ENCODE measurements at regions not wholly inside any gene's neighbourhood (a gene's known extent, or its start where the extent isn't known, plus 50 kb on each side); places are given as distances from the start of the nearest gene placed in this dataset.

- TF ChIP-seq E2F8 (IDR thresholded peaks at IDR 0.05; ENCODE audit: low read depth, partially characterized antibody) (no peak), CEBPB (IDR thresholded peaks at IDR 0.05; ENCODE audit: borderline replicate concordance in 1 of 2, low read depth in 2 of 2, low read length in 2 of 2) (no peak), MEF2A (IDR thresholded peaks at IDR 0.05; ENCODE audit: insufficient read depth, low read depth, low read length) (no peak), KLF5 (IDR thresholded peaks at IDR 0.05; ENCODE audit: partially characterized antibody) (no peak), SREBF2 (IDR thresholded peaks at IDR 0.05; ENCODE audit: low read length) (no peak), RB1 (IDR thresholded peaks at IDR 0.05; ENCODE audit: borderline replicate concordance) (no peak)
These were observed 1577.2 kb downstream of the AMY1C start (continued) for GRCh38 chr1:105326886-105327285.

- TF ChIP-seq NKRF (conservative IDR thresholded peaks at IDR 0.05) (no peak), MEF2B (IDR thresholded peaks at IDR 0.05; ENCODE audit: partially characterized antibody, poor library complexity, severe bottlenecking) (no peak), FOXM1 (IDR thresholded peaks at IDR 0.05; ENCODE audit: low read depth, low read length) (no peak), ASH2L (IDR thresholded peaks at IDR 0.05; ENCODE audit: borderline replicate concordance, low read depth) (no peak), MTA3 (IDR thresholded peaks at IDR 0.05; ENCODE audit: borderline replicate concordance, low read length) (no peak), MYB (IDR thresholded peaks at IDR 0.05; ENCODE audit: borderline replicate concordance, low read depth, low read length) (no peak), ATF2 (IDR thresholded peaks at IDR 0.05; ENCODE audit: low read length) (no peak), TAF1 (IDR thresholded peaks at IDR 0.05; ENCODE audit: borderline replicate concordance, low read depth, low read length) (no peak), CBFB (IDR thresholded peaks at IDR 0.05; ENCODE audit: low read depth) (no peak), TCF7 (IDR thresholded peaks at IDR 0.05; ENCODE audit: borderline replicate concordance) (no peak), DPF2 (IDR thresholded peaks at IDR 0.05) (no peak), STAT3 (IDR thresholded peaks at IDR 0.05; ENCODE audit: low read depth, low read length) (no peak), NFXL1 (IDR thresholded peaks at IDR 0.05; ENCODE audit: borderline replicate concordance) (no peak), SP1 (IDR thresholded peaks at IDR 0.05; ENCODE audit: low read depth, low read length) (no peak), BACH1 (IDR thresholded peaks at IDR 0.05; ENCODE audit: borderline replicate concordance) (no peak), EED (IDR thresholded peaks at IDR 0.05; ENCODE audit: low read depth) (no peak)
- intact Hi-C loops (cut with micrococcal nuclease; ENCODE audit: unreplicated experiment), result no loop called here
- no peak overlapping the region for H3K4me2 ChIP-seq (ENCODE audit: control insufficient read depth, insufficient read depth)
- H3K27ac ChIP-seq (ENCODE audit: control insufficient read depth, insufficient read depth), result no peak overlapping the region
- H3K4me3 ChIP-seq, result no peak overlapping the region
- CTCF ChIA-PET, result no interaction called here
- POLR2A ChIA-PET, result no interaction called here
- no peak overlapping the region for H2AFZ ChIP-seq (ENCODE audit: control insufficient read depth, low read depth, low read length)
- no peak for FAIRE-seq
- no peak for ATAC-seq
- SMC1A ChIA-PET (ENCODE audit: uncharacterized antibody, unreplicated experiment), result no interaction called here
- in situ Hi-C loops (cut with MboI), result no loop called here
- H3K79me2 ChIP-seq (ENCODE audit: control insufficient read depth, insufficient read depth, low read length), result no peaks in the 10 kb centered on the region
- H3K9ac ChIP-seq (ENCODE audit: control insufficient read depth, insufficient read depth, low read length), result no peak overlapping the region
- H4K20me1 ChIP-seq (ENCODE audit: control insufficient read depth, insufficient read depth), result no peaks in the 10 kb centered on the region
- no peaks in the 10 kb centered on the region for H3K9me3 ChIP-seq (replicated peaks; ENCODE audit: control insufficient read depth, insufficient read depth, low read length)
- RAD21 ChIA-PET (ENCODE audit: unreplicated experiment), result no interaction called here
- H3K36me3 ChIP-seq (ENCODE audit: control insufficient read depth in 2 of 2, insufficient read depth in 2 of 2, low read length in 1 of 2), result no peaks in the 10 kb centered on the region
- H3K4me1 ChIP-seq (ENCODE audit: control insufficient read depth, insufficient read depth, low read length), result no peaks in the 10 kb centered on the region
- DNase-seq (ENCODE audit: low read depth, low spot score), result no peak
- no peaks in the 10 kb centered on the region for H3K27me3 ChIP-seq (replicated peaks in 1 of 2; ENCODE audit: control insufficient read depth in 2 of 2, insufficient read depth in 2 of 2, low read length in 1 of 2)
- BruUV-seq (replicated peaks), result no TSS peak
These were observed 1587.7 kb downstream of the AMY1C start for GRCh38 chr1:105337420-105337819.

All from GM12878 (cell line).